ENCODE measurements at regions not wholly inside any gene's neighbourhood (a gene's known extent, or its start where the extent isn't known, plus 50 kb on each side); places are given as distances from the start of the nearest gene placed in this dataset.
A peak's percentile ranks its signal among the peaks of the same experiment; 100 is the strongest.

GRCh38 chr20:19934792-19935491 lies 82.2 kb upstream of the NAA20 start (continued):
- TF ChIP-seq ZHX1 (CRISPR knock-in tag; IDR thresholded peaks at IDR 0.05; ENCODE audit: low read depth) (no peak), JDP2 (CRISPR knock-in tag; IDR thresholded peaks at IDR 0.05; ENCODE audit: borderline replicate concordance) (no peak)

- no peak for ATAC-seq
- FAIRE-seq, result no peak
- Histone ChIP-seq H2AFZ (ENCODE audit: low read length) (no peak overlapping the region), H3K4me3 (replicated peaks in 1 of 3; ENCODE audit: insufficient read depth in 1 of 3, low read depth in 2 of 3, low read length in 3 of 3) (no peak overlapping the region), H3K27ac (ENCODE audit: extremely low read length, insufficient read depth, low read length) (no peak overlapping the region), H3K79me2 (ENCODE audit: insufficient read depth, low read length) (no peaks in the 10 kb centered on the region), H3K27me3 (ENCODE audit: control insufficient read depth in 1 of 2, insufficient read depth in 2 of 2, low read length in 2 of 2) (no peaks in the 10 kb centered on the region), H4K20me1 (ENCODE audit: insufficient read depth, low read length) (no peaks in the 10 kb centered on the region), H3K36me3 (replicated peaks in 1 of 2; ENCODE audit: control insufficient read depth in 1 of 2, insufficient read depth in 2 of 2, low read length in 2 of 2) (no peaks in the 10 kb centered on the region), H3K4me1 (ENCODE audit: insufficient read depth, low read length) (peaks cover 30% of the 10 kb centered on the region), H3K9me3 (ENCODE audit: low read length) (no peaks in the 10 kb centered on the region), H3K9ac (ENCODE audit: insufficient read depth, low read depth, low read length) (no peak overlapping the region), H3K4me2 (ENCODE audit: low read depth, low read length) (no peak overlapping the region)
- DNase-seq (ENCODE audit: low spot score), result no peak
- 71% methylated on average over 7 of the region's 7 CpGs for WGBS (ENCODE audit: low lambda C conversion rate)
- ChIA-PET POLR2A (no interaction called here), CTCF (ENCODE audit: low intra/inter-chr PET ratio, low total read pairs) (no interaction called here)
- TF ChIP-seq ZFP36L1 (CRISPR knock-in tag; IDR thresholded peaks at IDR 0.05) (0 out of 2 replicates have a peak, but pooled peaks have one; percentile 6), ZNF281 (CRISPR knock-in tag; IDR thresholded peaks at IDR 0.05; ENCODE audit: borderline replicate concordance) (no peak)
- in situ Hi-C loops (cut with HindIII; ENCODE audit: extremely low pct_ligation_motif_present, low pct_unique_long_range_greater_than_20kb) (no loop called here), intact Hi-C loops (cut with micrococcal nuclease; ENCODE audit: unreplicated experiment) (no loop called here)
- BruUV-seq (replicated peaks), result no TSS peak
Observed at GRCh38 chr20:19935842-19936241, 81.3 kb upstream of the NAA20 start.

All from HepG2 (cell line).